ENCODE measurements at regions not wholly inside any gene's neighbourhood (a gene's known extent, or its start where the extent isn't known, plus 50 kb on each side); places are given as distances from the start of the nearest gene placed in this dataset.
"Not testable (repeated sequence)": the region's sequence is repeated elsewhere in the genome, so short reads cannot be mapped to it uniquely, and the experiment has no call there.

DNA sequence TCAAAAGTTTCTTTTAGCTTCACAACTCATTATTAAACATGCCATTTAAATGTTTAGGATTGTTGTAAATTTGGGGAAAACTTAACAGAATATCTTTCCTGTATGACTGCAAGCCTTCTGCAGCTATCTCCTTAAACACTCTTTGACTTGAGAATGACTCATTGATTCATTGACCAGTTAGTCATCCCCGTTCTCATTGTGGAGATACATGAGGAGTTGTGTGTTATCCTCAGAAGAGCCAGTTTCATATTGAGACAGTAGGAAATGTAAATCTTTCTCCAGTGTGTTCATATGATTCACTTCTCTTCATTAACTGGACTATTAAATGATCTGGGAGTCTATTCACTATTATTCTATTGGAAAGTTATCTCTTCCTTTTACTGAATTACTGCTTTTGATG, 83.0 kb downstream of the CRYGS start:
- no peaks in the 10 kb centered on the region for H3K4me1 Mint-ChIP-seq
- H3K36me3 Mint-ChIP-seq, result no peaks in the 10 kb centered on the region
- H3K27ac Mint-ChIP-seq, result no peak overlapping the region
- H3K27me3 Mint-ChIP-seq, result no peaks in the 10 kb centered on the region
- H3K9me3 Mint-ChIP-seq, result no peaks in the 10 kb centered on the region
- no peak overlapping the region for H3K4me3 Mint-ChIP-seq

DNA sequence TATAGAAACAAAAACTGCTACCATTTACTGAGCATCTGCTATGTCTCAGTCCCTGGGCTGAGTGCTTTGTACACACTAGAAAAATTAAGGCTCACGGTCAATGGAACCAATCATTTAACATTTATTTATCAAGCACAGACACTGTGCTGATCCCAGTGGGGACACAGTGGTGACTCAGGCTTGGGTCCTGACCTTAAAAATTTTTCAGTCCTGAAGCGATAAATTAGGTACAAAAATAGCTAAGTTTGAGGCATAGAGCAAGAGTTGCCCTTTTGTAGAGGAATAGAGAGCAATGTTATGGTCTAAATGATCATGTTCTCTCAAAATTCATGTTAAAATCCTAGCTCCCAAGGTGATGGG, 85.1 kb downstream of the CRYGS start:
- H3K4me3 Mint-ChIP-seq, result no peak overlapping the region
- no peaks in the 10 kb centered on the region for H3K4me1 Mint-ChIP-seq
- H3K27me3 Mint-ChIP-seq, result peaks cover 1% of the 10 kb centered on the region
- no peaks in the 10 kb centered on the region for H3K36me3 Mint-ChIP-seq
- no peaks in the 10 kb centered on the region for H3K9me3 Mint-ChIP-seq
- no peak overlapping the region for H3K27ac Mint-ChIP-seq

GRCh38 chr3:186458306-186459107, 85.7 kb downstream of the CRYGS start:
- H3K36me3 Mint-ChIP-seq, result no peaks in the 10 kb centered on the region
- no peak overlapping the region for H3K4me3 Mint-ChIP-seq
- H3K27me3 Mint-ChIP-seq, result peaks cover 1% of the 10 kb centered on the region
- H3K4me1 Mint-ChIP-seq, result no peaks in the 10 kb centered on the region
- no peak overlapping the region for H3K27ac Mint-ChIP-seq
- H3K9me3 Mint-ChIP-seq, result no peaks in the 10 kb centered on the region

GRCh38 chr3:186457236-186457635, 86.9 kb downstream of the CRYGS start:
- peaks cover 1% of the 10 kb centered on the region for H3K27me3 Mint-ChIP-seq
- no peak overlapping the region for H3K27ac Mint-ChIP-seq
- no peaks in the 10 kb centered on the region for H3K9me3 Mint-ChIP-seq
- H3K36me3 Mint-ChIP-seq, result no peaks in the 10 kb centered on the region
- H3K4me1 Mint-ChIP-seq, result no peaks in the 10 kb centered on the region
- H3K4me3 Mint-ChIP-seq, result no peak overlapping the region

- H3K4me1 Mint-ChIP-seq, result no peaks in the 10 kb centered on the region
- H3K27me3 Mint-ChIP-seq, result peaks cover 1% of the 10 kb centered on the region
- no peak overlapping the region for H3K27ac Mint-ChIP-seq
- no peaks in the 10 kb centered on the region for H3K36me3 Mint-ChIP-seq
- H3K4me3 Mint-ChIP-seq, result no peak overlapping the region
- no peaks in the 10 kb centered on the region for H3K9me3 Mint-ChIP-seq
Observed at GRCh38 chr3:186456731-186457191, 87.4 kb downstream of the CRYGS start.

DNA sequence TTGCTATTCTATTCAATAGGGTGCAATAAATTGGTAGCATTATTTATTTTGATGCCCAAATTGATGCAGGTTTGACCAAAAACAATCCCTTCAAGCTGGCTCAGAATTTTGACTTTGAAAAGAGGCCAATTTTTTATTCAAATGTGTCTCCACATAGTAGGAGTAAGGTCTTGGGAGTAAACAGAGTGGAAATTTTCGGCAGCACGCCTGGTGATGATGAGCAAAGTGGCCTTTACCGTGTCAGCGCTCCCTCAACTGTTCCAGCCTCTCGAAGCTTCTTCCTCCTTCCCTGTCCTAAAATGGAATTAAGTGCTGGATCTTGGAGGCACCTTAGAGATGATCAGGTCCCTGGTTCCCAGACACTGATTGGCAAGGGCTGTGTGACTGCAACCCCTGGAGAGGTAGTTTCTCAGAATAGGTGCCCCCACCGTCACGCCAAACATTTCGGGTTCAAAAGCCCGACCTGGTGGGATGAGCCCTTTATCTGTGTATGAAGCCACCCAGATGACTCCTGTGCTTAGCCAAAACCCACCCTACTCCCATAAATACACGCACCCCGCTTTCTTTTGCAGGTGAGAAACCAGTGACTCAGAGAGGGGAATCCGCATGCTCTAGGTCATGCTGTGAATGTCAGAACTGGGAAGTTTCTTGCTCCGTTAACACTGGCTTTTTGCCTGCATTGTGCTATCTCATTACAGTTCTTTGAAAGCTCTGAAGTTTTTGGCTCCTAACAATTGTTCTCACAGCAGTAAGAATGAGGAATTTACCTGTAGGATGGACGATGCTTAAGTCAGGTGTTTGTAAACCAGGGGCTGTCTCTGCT, 89.1 kb downstream of the CRYGS start:
- Mint-ChIP-seq H3K27me3 (peaks cover 1% of the 10 kb centered on the region), H3K36me3 (no peaks in the 10 kb centered on the region), H3K4me1 (no peaks in the 10 kb centered on the region), H3K27ac (no peak overlapping the region), H3K9me3 (no peaks in the 10 kb centered on the region), H3K4me3 (no peak overlapping the region)

GRCh38 chr3:186453531-186453930, 90.6 kb downstream of the CRYGS start:
- H3K27ac Mint-ChIP-seq, result no peak overlapping the region
- no peaks in the 10 kb centered on the region for H3K36me3 Mint-ChIP-seq
- H3K27me3 Mint-ChIP-seq, result peaks cover 1% of the 10 kb centered on the region
- H3K4me1 Mint-ChIP-seq, result no peaks in the 10 kb centered on the region
- H3K4me3 Mint-ChIP-seq, result no peak overlapping the region
- H3K9me3 Mint-ChIP-seq, result no peaks in the 10 kb centered on the region

DNA sequence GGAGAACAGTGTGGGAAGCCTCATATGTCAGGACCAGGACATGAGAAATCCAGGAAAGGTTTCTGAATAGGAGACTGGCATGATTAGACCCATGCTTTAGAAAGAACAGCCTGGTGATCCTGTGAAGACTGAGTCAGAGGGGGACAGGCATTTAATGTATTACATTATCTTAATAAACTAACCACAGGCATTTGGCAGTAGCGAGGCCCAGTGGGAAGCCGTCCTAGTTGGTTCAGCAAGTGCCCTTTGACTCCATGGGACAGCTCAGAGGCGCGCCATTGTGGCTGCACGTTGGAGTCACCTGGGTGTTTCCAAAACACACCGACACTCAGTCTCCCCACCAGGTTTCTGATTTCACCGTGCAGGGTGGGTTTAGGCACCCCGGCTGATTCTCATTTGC, 90.5 kb upstream of the DGKG start:
- Mint-ChIP-seq H3K27ac (no peak overlapping the region), H3K4me3 (no peak overlapping the region), H3K4me1 (no peaks in the 10 kb centered on the region), H3K36me3 (no peaks in the 10 kb centered on the region), H3K9me3 (no peaks in the 10 kb centered on the region), H3K27me3 (peaks cover 1% of the 10 kb centered on the region)

DNA sequence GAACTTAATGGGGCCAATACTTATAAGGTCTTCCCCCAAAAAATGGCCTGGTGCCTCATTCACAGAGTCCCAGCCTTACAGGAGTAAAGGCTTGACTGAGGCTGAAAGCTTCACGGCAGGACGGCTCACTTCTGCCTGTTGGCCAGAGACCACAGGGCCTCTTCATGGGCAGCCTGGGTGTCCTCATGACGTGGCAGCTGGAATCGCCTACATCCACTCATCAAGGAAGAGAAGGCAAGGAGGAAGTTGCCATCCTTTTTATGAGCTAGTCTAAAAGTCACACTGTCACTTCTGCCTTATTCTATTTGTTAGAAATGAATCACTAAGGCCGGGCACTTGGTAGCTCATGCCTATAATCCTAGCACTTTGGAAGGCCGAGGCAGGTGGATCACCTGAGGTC, 89.3 kb upstream of the DGKG start:
- no peaks in the 10 kb centered on the region for H3K36me3 Mint-ChIP-seq

DNA sequence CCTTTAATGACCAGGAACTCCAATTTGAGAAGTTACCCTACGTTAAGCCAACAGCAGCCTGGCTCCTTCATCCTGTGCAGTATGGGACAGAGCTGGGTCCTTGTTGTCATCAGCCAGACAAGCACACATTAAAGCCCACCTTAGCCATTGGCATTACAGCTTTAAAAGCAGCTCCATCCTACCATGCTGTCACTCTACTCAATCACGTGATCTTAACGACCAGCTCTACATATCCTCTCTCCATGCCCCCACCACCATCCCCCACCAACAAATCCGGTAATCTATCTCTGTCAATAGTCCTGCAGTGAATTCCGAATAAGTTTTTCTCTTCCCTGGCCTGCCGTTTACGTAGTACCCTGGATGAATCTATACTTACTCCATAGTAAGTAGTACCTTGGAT, 82.9 kb upstream of the DGKG start:
- Mint-ChIP-seq H3K4me3 (no peak overlapping the region), H3K4me1 (no peaks in the 10 kb centered on the region), H3K27me3 (peaks cover 3% of the 10 kb centered on the region), H3K27ac (no peak overlapping the region), H3K9me3 (no peaks in the 10 kb centered on the region), H3K36me3 (no peaks in the 10 kb centered on the region)

More for the DNA sequence above, 89.3 kb upstream of the DGKG start:
- no peaks in the 10 kb centered on the region for H3K4me1 Mint-ChIP-seq
- no peaks in the 10 kb centered on the region for H3K9me3 Mint-ChIP-seq
- no peak overlapping the region for H3K27ac Mint-ChIP-seq
- H3K4me3 Mint-ChIP-seq, result no peak overlapping the region
- H3K27me3 Mint-ChIP-seq, result peaks cover 1% of the 10 kb centered on the region

- Mint-ChIP-seq H3K27me3 (peaks cover 3% of the 10 kb centered on the region), H3K27ac (no peak overlapping the region), H3K9me3 (no peaks in the 10 kb centered on the region), H3K36me3 (no peaks in the 10 kb centered on the region), H3K4me3 (no peak overlapping the region), H3K4me1 (no peaks in the 10 kb centered on the region)
Observed at GRCh38 chr3:186444288-186444687, 82.3 kb upstream of the DGKG start.

DNA sequence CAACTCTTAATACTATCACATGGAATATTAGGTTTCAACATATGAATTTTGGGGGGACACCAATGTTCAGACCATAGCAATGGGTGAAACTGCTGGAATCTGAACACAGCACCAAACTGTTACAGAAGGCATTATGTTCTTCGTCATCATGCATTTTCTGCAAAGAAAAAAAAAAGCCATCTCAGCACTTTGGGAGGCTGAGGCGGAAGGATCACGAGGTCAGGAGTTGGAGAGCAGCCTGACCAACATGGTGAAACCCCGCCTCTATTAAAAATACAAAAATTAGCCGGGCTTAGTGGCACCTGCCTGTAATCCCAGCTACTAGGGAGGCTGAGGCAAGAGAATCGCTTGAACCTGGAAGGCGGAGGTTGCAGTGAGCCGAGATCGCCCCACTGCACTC, 80.9 kb upstream of the DGKG start:
- H3K36me3 Mint-ChIP-seq, H3K4me3 Mint-ChIP-seq, H3K27ac Mint-ChIP-seq, H3K27me3 Mint-ChIP-seq, H3K4me1 Mint-ChIP-seq, H3K9me3 Mint-ChIP-seq: not testable (repeated sequence)

DNA sequence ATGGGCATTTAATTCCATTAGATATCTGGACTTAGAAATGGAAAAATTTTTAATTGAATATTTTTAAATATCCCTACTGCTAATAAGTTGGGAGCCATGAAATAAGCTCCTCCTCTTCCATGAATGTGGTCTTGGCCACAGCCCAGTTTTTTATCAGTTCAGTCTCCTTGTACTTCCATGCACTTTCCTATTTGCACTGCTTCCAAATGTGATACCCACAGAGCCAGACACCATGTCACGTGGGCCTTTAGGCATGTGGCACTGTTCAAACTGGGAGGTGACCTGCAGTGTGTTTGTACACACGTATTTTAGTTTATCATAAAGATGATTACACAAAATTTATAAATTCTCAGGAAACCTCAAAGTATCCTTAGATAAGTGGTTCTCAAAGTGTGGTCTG, 80.1 kb upstream of the DGKG start:
- Mint-ChIP-seq H3K27me3 (peaks cover 3% of the 10 kb centered on the region), H3K27ac (no peak overlapping the region), H3K36me3 (no peaks in the 10 kb centered on the region), H3K4me1 (no peaks in the 10 kb centered on the region), H3K4me3 (no peak overlapping the region), H3K9me3 (no peaks in the 10 kb centered on the region)

DNA sequence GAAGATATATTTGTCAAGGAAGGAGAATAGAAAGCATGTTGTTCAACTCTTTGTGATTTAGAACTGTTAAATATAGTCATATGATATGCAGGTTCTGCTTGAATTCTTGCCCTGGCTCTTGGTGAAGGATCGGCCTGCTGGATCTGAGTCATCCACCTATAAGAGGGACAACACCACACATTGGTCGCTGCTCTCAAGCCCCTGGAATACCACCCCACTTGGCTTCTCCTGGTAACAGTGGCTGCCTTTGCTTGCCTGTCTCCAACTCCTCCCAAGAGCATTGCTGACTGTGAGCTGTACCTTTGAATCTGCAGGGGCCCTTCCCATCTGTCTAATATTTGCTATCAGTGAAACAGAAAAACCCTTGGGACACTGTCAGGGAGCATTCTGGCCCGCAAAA, 78.9 kb upstream of the DGKG start:
- H3K36me3 Mint-ChIP-seq, result no peaks in the 10 kb centered on the region
- no peaks in the 10 kb centered on the region for H3K9me3 Mint-ChIP-seq
- H3K4me1 Mint-ChIP-seq, result no peaks in the 10 kb centered on the region
- H3K27ac Mint-ChIP-seq, result no peak overlapping the region
- H3K27me3 Mint-ChIP-seq, result peaks cover 3% of the 10 kb centered on the region
- no peak overlapping the region for H3K4me3 Mint-ChIP-seq

- H3K9me3 Mint-ChIP-seq, result no peaks in the 10 kb centered on the region
- H3K27me3 Mint-ChIP-seq, result peaks cover 3% of the 10 kb centered on the region
- no peaks in the 10 kb centered on the region for H3K36me3 Mint-ChIP-seq
- H3K27ac Mint-ChIP-seq, result no peak overlapping the region
- H3K4me1 Mint-ChIP-seq, result no peaks in the 10 kb centered on the region
- no peak overlapping the region for H3K4me3 Mint-ChIP-seq
Observed at GRCh38 chr3:186439725-186440124, 77.7 kb upstream of the DGKG start.

GRCh38 chr3:186435332-186435731, 73.3 kb upstream of the DGKG start:
- H3K9me3 Mint-ChIP-seq, H3K27me3 Mint-ChIP-seq, H3K27ac Mint-ChIP-seq, H3K36me3 Mint-ChIP-seq, H3K4me1 Mint-ChIP-seq, H3K4me3 Mint-ChIP-seq: not testable (repeated sequence)

Measured in activated naive CD4-positive, alpha-beta T cell treated with anti-CD3 and anti-CD28 coated beads, Interleukin-2, amount 50 U/mL, for 24 hours (primary cell).